UCSD-AML1 (cell line): ENCODE measurements at regions not wholly inside any gene's neighbourhood (a gene's known extent, or its start where the extent isn't known, plus 50 kb on each side); places are given as distances from the start of the nearest gene placed in this dataset.

Experiments
- DNase-seq: peaks from one replicate; lab custom pipeline; 2025; ENCODE audit not compliant: unreplicated experiment; lab: John Stamatoyannopoulos, UW

GRCh38 chr3:18049096-18049495, 306.7 kb upstream of the TBC1D5 start:
- DNase-seq, result no peak

GRCh38 chr3:18047052-18047451, 304.6 kb upstream of the TBC1D5 start:
- no peak for DNase-seq

GRCh38 chr3:18046131-18046915, 303.9 kb upstream of the TBC1D5 start:
- DNase-seq, result peak; percentile 9

- no peak for DNase-seq
These were observed 302.8 kb upstream of the TBC1D5 start for GRCh38 chr3:18044971-18045880.

- no peak for DNase-seq
These were observed 301.8 kb upstream of the TBC1D5 start for GRCh38 chr3:18044191-18044590.

GRCh38 chr3:18036450-18036815, 294.0 kb upstream of the TBC1D5 start:
- DNase-seq, result no peak

GRCh38 chr3:18035641-18036449, 293.4 kb upstream of the TBC1D5 start:
- no peak for DNase-seq

GRCh38 chr3:18033581-18034108, 291.2 kb upstream of the TBC1D5 start:
- no peak for DNase-seq

- DNase-seq, result no peak
These were observed 288.0 kb upstream of the TBC1D5 start for GRCh38 chr3:18030371-18030870.

GRCh38 chr3:18027161-18027939, 284.9 kb upstream of the TBC1D5 start:
- DNase-seq, result no peak

- DNase-seq, result no peak
These were observed 282.3 kb upstream of the TBC1D5 start for GRCh38 chr3:18024715-18025114.

GRCh38 chr3:18019161-18019495, 276.7 kb upstream of the TBC1D5 start:
- no peak for DNase-seq

GRCh38 chr3:18018491-18019160, 276.2 kb upstream of the TBC1D5 start:
- no peak for DNase-seq

- no peak for DNase-seq
These were observed 273.9 kb upstream of the TBC1D5 start for GRCh38 chr3:18016366-18016765.

GRCh38 chr3:18012933-18013332, 270.5 kb upstream of the TBC1D5 start:
- no peak for DNase-seq

GRCh38 chr3:18012436-18012835, 270.0 kb upstream of the TBC1D5 start:
- no peak for DNase-seq

- no peak for DNase-seq
These were observed 269.0 kb upstream of the TBC1D5 start for GRCh38 chr3:18011387-18011786.

- DNase-seq, result no peak
These were observed 267.6 kb upstream of the TBC1D5 start for GRCh38 chr3:18010001-18010400.

GRCh38 chr3:18008706-18009368, 266.4 kb upstream of the TBC1D5 start:
- no peak for DNase-seq
